CD8-positive, alpha-beta memory T cell (primary cell): ENCODE measurements at regions not wholly inside any gene's neighbourhood (a gene's known extent, or its start where the extent isn't known, plus 50 kb on each side); places are given as distances from the start of the nearest gene placed in this dataset.
"Not testable (repeated sequence)": the region's sequence is repeated elsewhere in the genome, so short reads cannot be mapped to it uniquely, and the experiment has no call there.

Experiments used
- CTCF ChIA-PET: fragments of 350-600 bp; sonication (Branson Sonifier 250); formaldehyde crosslinking; loops from one replicate; lab custom pipeline; 2021; ENCODE audit warnings: antibody characterized with exemption; lab: Charles Lee
- POLR2A ChIA-PET: fragments of 350-600 bp; sonication (Branson Sonifier 250); formaldehyde crosslinking; loops from one replicate; lab custom pipeline; 2021; ENCODE audit warnings: antibody characterized with exemption; lab: Charles Lee
- DNase-seq, 5 donors: peaks; one replicate each; pipeline versions ENCODE4 v3.0.0 to v3.0.0-alpha.2; 2020 to 2022; ENCODE audit warnings: mixed read lengths in 1 of 5
- H3K27ac ChIP-seq: one replicate; pipeline ENCODE4 v1.7.0; 2013; ENCODE audit warnings: low read depth, mild to moderate bottlenecking, low read length, moderate library complexity
- H3K27me3 ChIP-seq: 2 replicates; pipeline ENCODE4 v1.7.0; 2013; ENCODE audit warnings: low read length, mild to moderate bottlenecking; ENCODE audit not compliant: insufficient read depth, poor library complexity, severe bottlenecking
- H3K36me3 ChIP-seq: 2 replicates; pipeline ENCODE4 v1.7.0; 2013; ENCODE audit warnings: mild to moderate bottlenecking, low read length, moderate library complexity; ENCODE audit not compliant: insufficient read depth
- H3K4me1 ChIP-seq: 2 replicates; pipeline ENCODE4 v1.7.0; 2013; ENCODE audit warnings: mild to moderate bottlenecking, low read length, moderate library complexity; ENCODE audit not compliant: insufficient read depth
- H3K4me3 ChIP-seq: 2 replicates; pipeline ENCODE4 v1.7.0; 2013; ENCODE audit warnings: mild to moderate bottlenecking, low read length
- H3K9me3 ChIP-seq: 2 replicates; pipeline ENCODE4 v1.7.0; 2013; ENCODE audit warnings: mild to moderate bottlenecking, low read length
- H3K27ac Mint-ChIP-seq, 8 donors: one replicate each; pipeline ENCODE4 v1.8.0; 2020 to 2021; ENCODE audit warnings: mixed read lengths in 8 of 8, mild to moderate bottlenecking in 6 of 8, inconsistent platforms in 3 of 8, moderate library complexity in 3 of 8
- H3K27me3 Mint-ChIP-seq, 2 donors: one replicate each; pipeline ENCODE4 v1.8.0; 2020 to 2021; ENCODE audit warnings: mixed read lengths in 2 of 2, mild to moderate bottlenecking in 1 of 2, moderate library complexity in 1 of 2
- H3K36me3 Mint-ChIP-seq, 3 donors: one replicate each; pipeline ENCODE4 v1.8.0; 2020 to 2021; ENCODE audit warnings: mixed read lengths in 3 of 3, inconsistent platforms in 1 of 3, mild to moderate bottlenecking in 1 of 3
- H3K4me1 Mint-ChIP-seq, 3 donors: one replicate each; pipeline ENCODE4 v1.8.0; 2020 to 2021; ENCODE audit warnings: mixed read lengths in 3 of 3, inconsistent platforms in 1 of 3, mild to moderate bottlenecking in 1 of 3
- H3K4me3 Mint-ChIP-seq, 7 donors: one replicate each; pipeline ENCODE4 v1.8.0; 2020 to 2021; ENCODE audit warnings: mixed read lengths in 7 of 7, mild to moderate bottlenecking in 6 of 7, moderate library complexity in 4 of 7, inconsistent platforms in 2 of 7
- H3K9me3 Mint-ChIP-seq, 5 donors: one replicate each; pipeline ENCODE4 v1.8.0; 2020 to 2022; ENCODE audit warnings: mixed read lengths in 5 of 5, mild to moderate bottlenecking in 3 of 5, moderate library complexity in 2 of 5, inconsistent platforms in 1 of 5

DNA sequence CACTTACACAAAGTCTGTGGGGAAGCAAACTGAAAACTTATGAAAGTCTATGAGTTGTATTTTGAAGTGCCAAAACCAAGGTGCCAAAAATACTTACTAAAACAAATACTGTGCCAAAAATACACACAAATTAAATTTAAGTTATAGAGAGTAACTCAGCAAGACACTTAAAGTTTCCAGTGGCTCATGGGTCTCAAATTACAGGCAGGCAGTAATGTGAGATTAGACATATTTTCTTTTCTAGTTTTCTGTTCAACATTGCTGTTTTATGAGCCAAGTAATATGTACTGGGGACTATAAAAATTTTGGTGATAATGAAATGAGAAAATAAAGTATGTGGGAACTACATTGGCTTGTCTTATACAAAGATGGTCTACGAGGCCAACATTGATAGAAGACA, 172.2 kb upstream of the SNX2 start:
- Histone ChIP-seq H3K9me3 (no peaks in the 10 kb centered on the region), H3K4me1 (no peaks in the 10 kb centered on the region), H3K27ac (no peak overlapping the region), H3K27me3 (no peaks in the 10 kb centered on the region), H3K36me3 (no peaks in the 10 kb centered on the region), H3K4me3 (no peak overlapping the region)
- POLR2A ChIA-PET = no interaction called here
- no peak for DNase-seq
- peaks cover 0 to 9% (median 3%) of the 10 kb centered on the region in 5 donors for H3K9me3 Mint-ChIP-seq
- no peak overlapping the region for H3K4me3 Mint-ChIP-seq
- no peak overlapping the region for H3K27ac Mint-ChIP-seq
- H3K4me1 Mint-ChIP-seq = no peaks in the 10 kb centered on the region
- CTCF ChIA-PET = no interaction called here
- H3K27me3 Mint-ChIP-seq = peaks cover 2 to 12% of the 10 kb centered on the region in 2 donors
- no peaks in the 10 kb centered on the region for H3K36me3 Mint-ChIP-seq

DNA sequence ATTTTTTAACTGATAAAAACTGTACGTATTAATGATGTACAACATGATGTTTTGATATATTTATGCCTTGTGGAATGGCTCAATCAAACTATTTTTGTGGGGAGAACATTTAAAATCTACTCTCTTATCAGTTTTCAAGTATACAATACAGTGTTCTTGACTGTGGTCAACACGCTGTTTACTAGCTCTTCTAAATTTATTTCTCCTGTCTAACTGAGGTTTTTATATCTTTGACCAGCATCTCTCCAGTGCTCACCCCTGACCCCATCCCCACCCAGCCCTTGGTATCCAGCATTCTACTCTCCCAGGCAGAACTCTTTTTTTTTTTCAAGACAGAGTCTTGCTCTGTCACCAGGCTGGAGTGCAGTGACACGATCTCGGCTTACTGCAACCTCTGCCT, 169.6 kb upstream of the SNX2 start:
- Histone ChIP-seq H3K36me3 (no peaks in the 10 kb centered on the region), H3K27me3 (no peaks in the 10 kb centered on the region), H3K4me1 (no peaks in the 10 kb centered on the region), H3K27ac (no peak overlapping the region), H3K9me3 (no peaks in the 10 kb centered on the region), H3K4me3 (no peak overlapping the region)
- POLR2A ChIA-PET = no interaction called here
- CTCF ChIA-PET = no interaction called here
- no peak for DNase-seq
- Mint-ChIP-seq H3K36me3 (no peaks in the 10 kb centered on the region), H3K27ac (no peak overlapping the region), H3K27me3 (peaks cover 2 to 6% of the 10 kb centered on the region in 2 donors), H3K4me3 (no peak overlapping the region), H3K9me3 (peaks cover 0 to 2% (median 0%) of the 10 kb centered on the region in 5 donors), H3K4me1 (no peaks in the 10 kb centered on the region)

DNA sequence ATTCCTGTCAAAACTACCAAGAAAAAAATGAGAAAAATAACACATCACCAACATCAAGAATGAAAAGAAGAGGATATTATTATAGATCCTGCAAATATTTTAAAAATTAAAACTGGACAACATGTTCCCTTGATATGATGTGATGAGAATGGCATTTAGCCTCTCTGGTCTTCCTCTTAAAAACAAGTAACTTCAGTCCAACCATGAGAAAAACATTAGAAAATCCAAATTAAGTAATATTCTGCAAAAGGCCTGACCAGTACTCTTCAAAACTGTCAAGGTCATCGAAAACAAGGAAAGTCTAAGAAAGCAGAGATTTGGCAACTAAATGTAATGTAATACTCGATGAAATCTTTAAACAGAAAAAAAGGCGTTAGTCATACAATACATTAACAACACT, 167.1 kb upstream of the SNX2 start:
- no peak for DNase-seq
- Histone ChIP-seq H3K27ac (no peak overlapping the region), H3K4me1 (no peaks in the 10 kb centered on the region), H3K27me3 (no peaks in the 10 kb centered on the region), H3K9me3 (no peaks in the 10 kb centered on the region), H3K4me3 (no peak overlapping the region), H3K36me3 (no peaks in the 10 kb centered on the region)
- Mint-ChIP-seq H3K9me3 (peaks cover 0 to 2% (median 0%) of the 10 kb centered on the region in 5 donors), H3K27ac (no peak overlapping the region), H3K27me3 (peaks cover 2 to 6% of the 10 kb centered on the region in 2 donors), H3K36me3 (no peaks in the 10 kb centered on the region), H3K4me3 (no peak overlapping the region), H3K4me1 (no peaks in the 10 kb centered on the region)
- CTCF ChIA-PET = no interaction called here
- POLR2A ChIA-PET = no interaction called here

DNA sequence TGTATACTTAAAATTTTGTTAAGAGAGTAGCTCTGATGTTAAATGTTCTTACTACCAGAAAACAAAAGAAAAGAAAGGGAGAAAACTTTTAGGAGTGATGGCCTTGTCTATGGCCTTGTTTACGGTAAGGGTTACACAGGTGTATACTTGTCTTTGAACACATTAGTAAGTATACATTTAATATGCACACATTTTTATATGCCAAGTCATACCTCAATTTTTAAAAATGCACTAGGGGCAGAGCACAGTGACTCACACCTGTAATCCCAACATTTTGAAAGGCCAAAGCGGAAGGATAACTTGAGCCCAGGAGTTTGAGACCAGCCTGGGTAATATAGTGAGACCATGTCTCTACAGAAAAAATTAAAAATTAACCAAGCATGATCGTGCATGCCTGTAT, 166.7 kb upstream of the SNX2 start:
- no peak for DNase-seq
- Histone ChIP-seq H3K4me1 (no peaks in the 10 kb centered on the region), H3K4me3 (no peak overlapping the region), H3K27me3 (no peaks in the 10 kb centered on the region), H3K27ac (no peak overlapping the region), H3K9me3 (no peaks in the 10 kb centered on the region), H3K36me3 (no peaks in the 10 kb centered on the region)
- Mint-ChIP-seq H3K9me3 (peaks cover 0 to 2% (median 0%) of the 10 kb centered on the region in 5 donors), H3K27ac (no peak overlapping the region), H3K4me3 (no peak overlapping the region), H3K4me1 (no peaks in the 10 kb centered on the region), H3K36me3 (no peaks in the 10 kb centered on the region), H3K27me3 (peaks cover 2 to 6% of the 10 kb centered on the region in 2 donors)
- POLR2A ChIA-PET = no interaction called here
- CTCF ChIA-PET = no interaction called here

DNA sequence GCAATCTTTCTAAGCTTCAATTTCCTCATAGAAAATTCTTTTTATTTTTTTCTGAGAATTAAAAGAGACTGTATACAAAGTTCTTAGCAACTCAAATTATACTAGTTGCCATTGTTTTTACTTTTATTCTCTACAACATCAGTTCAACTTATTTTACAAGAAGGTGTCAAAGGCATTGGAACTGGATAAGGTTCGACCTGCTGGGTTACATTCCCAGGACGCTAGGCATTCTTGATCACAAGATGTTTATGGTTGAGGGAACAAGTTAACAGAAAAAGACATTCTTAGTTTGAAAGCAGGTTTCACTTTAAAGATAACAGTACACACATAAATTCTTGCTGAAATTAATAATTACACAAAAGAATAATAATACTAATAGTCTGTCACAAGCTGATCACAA, 163.5 kb upstream of the SNX2 start:
- Mint-ChIP-seq H3K27me3 (no peaks in the 10 kb centered on the region), H3K4me3 (no peak overlapping the region), H3K36me3 (no peaks in the 10 kb centered on the region), H3K9me3 (peaks cover 0 to 2% (median 0%) of the 10 kb centered on the region in 5 donors), H3K27ac (no peak overlapping the region), H3K4me1 (no peaks in the 10 kb centered on the region)
- no peak for DNase-seq
- H3K27me3 ChIP-seq = no peaks in the 10 kb centered on the region
- H3K27ac ChIP-seq = no peak overlapping the region
- no peaks in the 10 kb centered on the region for H3K9me3 ChIP-seq
- H3K4me1 ChIP-seq = no peaks in the 10 kb centered on the region
- H3K36me3 ChIP-seq = no peaks in the 10 kb centered on the region
- POLR2A ChIA-PET = no interaction called here
- CTCF ChIA-PET = no interaction called here
- H3K4me3 ChIP-seq = no peak overlapping the region

DNA sequence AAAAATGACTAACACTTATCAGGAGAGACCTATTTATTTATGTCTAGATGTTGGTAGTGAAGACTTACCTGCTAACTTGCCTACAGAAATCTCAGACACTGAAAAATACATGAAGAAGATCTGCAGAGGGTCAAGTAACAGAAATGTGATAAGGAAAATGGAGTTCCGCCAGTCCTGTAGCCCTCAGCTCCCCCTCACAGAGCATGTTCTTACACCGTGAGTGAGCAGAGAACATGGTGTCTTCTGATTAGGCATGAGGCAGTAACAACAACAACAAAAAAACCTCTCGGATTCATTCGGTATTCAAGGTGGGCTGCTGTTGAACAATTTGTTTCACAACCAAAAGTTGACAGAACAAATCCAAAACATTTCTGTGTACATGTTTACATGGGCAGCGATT, 162.0 kb upstream of the SNX2 start:
- no peak overlapping the region for H3K27ac ChIP-seq
- Mint-ChIP-seq H3K4me3 (no peak overlapping the region), H3K9me3 (peaks cover 0 to under 1% (median 0%) of the 10 kb centered on the region in 5 donors), H3K4me1 (no peaks in the 10 kb centered on the region), H3K27ac (no peak overlapping the region), H3K27me3 (no peaks in the 10 kb centered on the region), H3K36me3 (no peaks in the 10 kb centered on the region)
- ChIA-PET CTCF (no interaction called here), POLR2A (no interaction called here)
- no peaks in the 10 kb centered on the region for H3K36me3 ChIP-seq
- no peak for DNase-seq
- no peaks in the 10 kb centered on the region for H3K4me1 ChIP-seq
- no peaks in the 10 kb centered on the region for H3K27me3 ChIP-seq
- no peaks in the 10 kb centered on the region for H3K9me3 ChIP-seq
- no peak overlapping the region for H3K4me3 ChIP-seq

DNA sequence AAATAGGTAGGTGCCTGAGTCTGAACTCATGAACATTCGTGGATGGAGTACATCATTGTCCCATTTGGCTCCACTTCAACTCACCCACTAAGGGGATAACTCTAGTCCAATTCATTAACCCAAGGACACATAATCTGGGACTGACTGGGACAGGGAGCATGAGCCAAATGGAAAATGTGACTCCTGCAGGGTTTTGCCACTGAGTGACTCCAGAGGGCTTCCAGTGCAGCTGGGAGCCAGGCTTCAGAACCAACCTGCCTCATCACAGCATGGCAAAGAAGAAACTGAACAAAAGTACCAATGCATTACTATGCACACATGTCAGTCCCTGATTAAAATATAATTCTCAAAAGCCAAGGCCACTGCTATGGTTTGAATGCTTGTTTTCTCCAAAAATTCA, 159.7 kb upstream of the SNX2 start:
- no peaks in the 10 kb centered on the region for H3K36me3 ChIP-seq
- H3K36me3 Mint-ChIP-seq = no peaks in the 10 kb centered on the region
- H3K27me3 ChIP-seq = no peaks in the 10 kb centered on the region
- POLR2A ChIA-PET = no interaction called here
- no peak overlapping the region for H3K4me3 ChIP-seq
- DNase-seq = no peak
- H3K4me3 Mint-ChIP-seq = no peak overlapping the region
- H3K4me1 Mint-ChIP-seq = no peaks in the 10 kb centered on the region
- H3K27ac Mint-ChIP-seq = no peak overlapping the region
- H3K9me3 ChIP-seq = no peaks in the 10 kb centered on the region
- H3K27me3 Mint-ChIP-seq = no peaks in the 10 kb centered on the region
- H3K4me1 ChIP-seq = no peaks in the 10 kb centered on the region
- no peaks in the 10 kb centered on the region for H3K9me3 Mint-ChIP-seq
- CTCF ChIA-PET = no interaction called here
- H3K27ac ChIP-seq = no peak overlapping the region

DNA sequence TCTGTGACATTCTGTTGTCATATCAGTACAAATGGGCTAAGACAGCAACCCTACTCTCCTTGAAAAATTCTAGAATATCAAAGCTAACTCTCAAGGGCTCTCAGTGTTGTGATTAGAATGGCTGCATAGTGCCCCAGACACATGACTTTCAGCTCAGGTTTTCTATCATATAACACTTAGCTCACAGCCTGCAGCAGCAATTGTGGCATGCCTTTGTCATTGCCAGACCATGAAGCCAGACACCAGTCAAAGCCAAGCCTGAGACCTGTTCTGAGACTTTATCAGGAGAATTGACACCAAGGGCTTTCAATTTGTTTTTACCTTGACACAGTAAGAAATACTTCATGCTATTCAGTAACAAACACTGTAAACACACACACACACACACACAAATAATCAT, 159.0 kb upstream of the SNX2 start:
- Histone ChIP-seq H3K4me1 (no peaks in the 10 kb centered on the region), H3K27me3 (no peaks in the 10 kb centered on the region), H3K9me3 (no peaks in the 10 kb centered on the region), H3K36me3 (no peaks in the 10 kb centered on the region), H3K27ac (no peak overlapping the region), H3K4me3 (no peak overlapping the region)
- no peak overlapping the region for H3K4me3 Mint-ChIP-seq
- DNase-seq = no peak
- H3K4me1 Mint-ChIP-seq = no peaks in the 10 kb centered on the region
- H3K27me3 Mint-ChIP-seq = no peaks in the 10 kb centered on the region
- no peaks in the 10 kb centered on the region for H3K36me3 Mint-ChIP-seq
- H3K9me3 Mint-ChIP-seq = no peaks in the 10 kb centered on the region
- POLR2A ChIA-PET = no interaction called here
- CTCF ChIA-PET = no interaction called here
- H3K27ac Mint-ChIP-seq = no peak overlapping the region

DNA sequence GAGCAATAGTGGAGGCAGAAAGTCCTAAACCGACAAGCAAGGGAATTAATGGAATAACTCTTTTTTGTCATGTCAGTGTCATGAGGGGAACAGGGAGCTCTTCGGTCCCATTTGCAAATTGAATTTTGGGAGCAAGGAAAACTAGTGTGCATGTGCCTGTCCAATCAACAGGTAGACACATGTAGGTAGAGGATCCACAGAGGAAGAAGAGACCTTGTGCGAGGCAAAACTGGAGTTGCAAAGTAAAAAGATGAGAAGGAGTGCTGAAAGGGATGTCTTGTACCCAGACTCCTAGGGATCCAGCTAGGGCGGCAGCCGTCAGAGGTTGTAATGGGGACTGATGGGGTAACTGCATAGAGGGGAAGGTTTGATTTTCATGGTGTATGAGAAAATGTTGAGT, 156.8 kb upstream of the SNX2 start:
- DNase-seq, H3K27ac Mint-ChIP-seq, H3K27ac ChIP-seq, H3K4me3 ChIP-seq, H3K36me3 Mint-ChIP-seq, H3K27me3 Mint-ChIP-seq, H3K9me3 Mint-ChIP-seq, H3K4me3 Mint-ChIP-seq, H3K4me1 Mint-ChIP-seq, H3K36me3 ChIP-seq, H3K9me3 ChIP-seq, H3K4me1 ChIP-seq, POLR2A ChIA-PET, H3K27me3 ChIP-seq, CTCF ChIA-PET: not testable (repeated sequence)
